HG03039 (cell line): ENCODE measurements at regions not wholly inside any gene's neighbourhood (a gene's known extent, or its start where the extent isn't known, plus 50 kb on each side); places are given as distances from the start of the nearest gene placed in this dataset.

Source experiments
- ATAC-seq: cut with Tn5 transposase; IDR thresholded peaks from one replicate; pipeline ENCODE4 v1.9.1; 2021; ENCODE audit warnings: mild to moderate bottlenecking, moderate library complexity; ENCODE audit not compliant: unreplicated experiment

DNA sequence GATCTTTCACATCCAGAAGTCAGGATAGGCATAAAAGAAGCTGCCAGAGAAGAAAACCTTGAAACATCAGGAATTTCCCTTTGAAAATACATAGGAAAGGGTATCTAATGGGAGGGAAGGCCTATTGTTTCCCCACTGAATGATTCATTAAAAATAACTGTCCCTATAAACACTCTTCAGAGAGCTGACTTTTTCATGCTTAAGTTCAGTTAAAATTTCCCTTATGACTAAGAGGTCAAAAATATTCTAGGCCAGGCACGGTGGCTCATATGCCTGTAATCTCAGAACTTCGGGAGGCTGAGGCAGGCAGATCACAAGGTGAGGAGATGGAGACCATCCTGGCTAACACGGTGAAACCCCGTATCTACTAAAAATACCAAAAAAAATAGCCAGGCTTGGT lies 499.5 kb downstream of the ENC1 start:
- ATAC-seq: no peak

DNA sequence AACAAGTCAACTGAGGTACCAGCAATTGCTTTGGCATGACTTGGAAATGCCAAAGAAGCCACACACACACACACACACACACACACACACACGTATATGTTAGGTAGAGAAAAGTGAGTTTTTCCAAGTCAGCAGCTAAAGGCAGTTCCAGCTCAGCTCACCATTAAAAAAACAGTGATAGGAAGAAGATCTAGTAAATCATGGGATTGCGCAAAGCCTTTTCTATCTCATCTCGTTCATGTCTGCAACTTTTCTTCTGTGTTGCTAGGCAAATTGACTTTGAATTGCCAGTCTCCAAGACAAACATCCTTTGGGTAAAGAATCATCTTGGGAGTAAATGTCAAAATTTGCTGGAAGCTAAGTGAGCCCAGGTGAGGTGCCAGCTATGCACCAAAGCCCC lies 500.1 kb downstream of the ENC1 start:
- ATAC-seq: no peak

DNA sequence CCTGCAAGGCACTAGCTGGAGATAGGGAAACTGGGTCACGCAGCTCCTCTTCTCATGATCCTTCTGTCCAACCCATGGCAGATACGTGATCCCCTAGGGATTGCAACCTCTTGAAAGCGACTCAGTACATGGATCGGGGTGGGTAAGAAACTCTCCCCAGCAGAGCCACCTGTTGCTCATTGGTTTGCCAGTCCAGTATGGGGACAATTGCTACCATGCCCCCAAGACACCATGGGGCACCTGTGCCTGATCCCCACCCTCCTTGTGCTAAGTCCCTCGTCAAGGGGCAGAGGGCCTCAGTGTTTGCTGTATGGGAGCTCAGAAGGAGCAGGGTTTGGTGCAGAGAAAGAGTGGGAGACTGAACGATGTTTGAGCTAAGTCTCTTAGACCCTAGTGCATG lies 500.9 kb downstream of the ENC1 start:
- no peak for ATAC-seq

GRCh38 chr5:74138721-74139120 lies 501.8 kb downstream of the ENC1 start:
- ATAC-seq: no peak

DNA sequence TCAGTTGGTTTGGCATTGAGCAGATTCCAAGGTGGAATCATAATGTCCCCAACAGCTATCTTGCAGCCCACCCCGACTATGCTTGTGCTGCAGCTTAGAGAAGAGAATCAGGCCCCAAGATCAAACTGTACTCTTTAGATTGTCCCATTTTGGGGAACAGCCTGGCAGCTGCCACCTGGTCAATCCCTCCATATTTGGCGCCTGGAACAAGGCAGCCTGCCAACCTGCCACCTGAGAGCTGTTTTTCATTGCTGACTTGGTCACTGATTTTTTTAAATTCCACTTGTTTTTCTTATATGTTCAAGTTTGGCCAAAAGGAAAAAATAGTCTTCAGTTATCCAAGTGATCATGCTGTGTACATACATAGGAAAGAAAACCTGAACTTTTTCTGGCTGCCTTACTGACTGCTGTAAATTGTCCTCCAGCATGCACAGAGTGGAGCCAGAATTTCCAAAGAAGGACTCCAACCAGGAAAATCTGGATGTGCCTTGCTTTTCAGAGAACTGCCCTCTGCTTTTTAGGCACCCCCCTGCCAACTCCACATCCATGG lies 504.2 kb downstream of the ENC1 start:
- ATAC-seq: no peak

DNA sequence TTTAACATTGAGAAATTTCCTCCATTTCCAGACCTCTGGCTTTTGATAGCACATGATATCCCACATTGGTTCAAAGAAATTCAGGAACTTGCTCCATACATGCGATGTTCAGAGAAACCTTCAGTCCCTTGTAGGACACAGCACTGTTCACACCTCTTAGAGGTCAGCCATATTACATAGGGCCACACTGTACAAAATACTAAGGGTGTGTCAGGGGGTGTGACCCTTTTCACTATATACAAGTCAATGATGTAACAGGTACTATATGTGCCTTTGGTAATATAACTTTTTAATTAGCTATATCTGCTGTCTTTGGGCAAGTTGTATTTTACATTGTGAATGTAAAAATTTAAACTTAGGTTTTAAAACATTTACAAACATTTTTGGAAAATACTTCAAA lies 505.5 kb downstream of the ENC1 start:
- no peak for ATAC-seq

DNA sequence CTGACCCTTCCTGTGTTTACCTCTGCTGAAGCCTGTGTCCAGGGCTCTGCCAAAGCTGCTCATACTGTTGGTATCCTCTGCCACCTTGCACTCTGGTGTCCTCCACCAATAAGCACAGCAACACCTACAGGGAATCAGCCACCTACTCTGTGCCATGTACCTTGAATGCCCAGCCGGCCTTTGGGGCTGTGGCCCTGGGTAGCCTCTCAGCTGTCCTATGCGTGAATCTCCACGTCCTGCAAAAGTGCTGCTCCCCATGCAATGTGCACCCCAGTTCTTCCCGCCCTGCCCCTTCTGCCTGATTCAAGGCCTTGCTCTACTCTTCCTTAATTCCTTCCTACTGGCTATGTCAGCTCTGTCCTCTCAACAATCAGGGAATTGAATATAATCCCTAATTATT lies 506.5 kb downstream of the ARHGEF28 start:
- no peak for ATAC-seq

GRCh38 chr5:74131250-74131649 lies 505.3 kb downstream of the ARHGEF28 start:
- no peak for ATAC-seq

DNA sequence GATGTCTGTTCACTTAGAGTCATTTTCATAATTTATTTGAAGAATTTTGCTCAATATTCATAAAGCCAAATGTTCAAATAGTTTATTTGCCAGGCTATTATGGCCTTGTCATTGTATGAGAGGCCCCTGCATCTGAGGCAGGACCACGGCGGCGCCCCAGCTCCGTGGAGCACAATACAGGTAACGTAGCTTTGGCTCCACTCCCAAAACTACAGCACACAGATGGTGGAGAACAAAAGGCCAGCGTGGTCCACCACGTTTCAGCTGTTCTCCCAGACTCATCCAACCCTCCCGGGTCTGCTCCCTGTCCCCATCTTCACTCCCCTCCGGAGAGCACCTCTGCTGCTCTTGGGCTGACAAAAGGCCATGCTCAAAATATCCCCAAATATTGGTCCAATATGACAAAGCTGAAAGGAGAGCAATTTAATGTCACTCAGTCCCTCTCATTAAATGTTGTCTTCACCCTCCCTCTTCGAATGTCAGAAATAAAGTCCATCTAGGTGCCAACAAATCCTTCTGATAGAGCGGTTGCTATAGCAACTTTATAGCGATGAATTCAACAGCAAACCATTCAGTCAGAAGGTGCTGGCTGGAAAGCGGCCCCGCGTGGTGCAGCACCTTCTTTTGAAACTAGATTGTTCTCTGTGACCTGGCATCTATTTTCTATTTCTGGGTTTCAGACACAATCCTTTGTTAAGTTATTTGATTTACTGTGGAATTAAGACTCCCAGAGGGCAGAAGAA lies 504.3 kb downstream of the ARHGEF28 start:
- ATAC-seq: no peak

DNA sequence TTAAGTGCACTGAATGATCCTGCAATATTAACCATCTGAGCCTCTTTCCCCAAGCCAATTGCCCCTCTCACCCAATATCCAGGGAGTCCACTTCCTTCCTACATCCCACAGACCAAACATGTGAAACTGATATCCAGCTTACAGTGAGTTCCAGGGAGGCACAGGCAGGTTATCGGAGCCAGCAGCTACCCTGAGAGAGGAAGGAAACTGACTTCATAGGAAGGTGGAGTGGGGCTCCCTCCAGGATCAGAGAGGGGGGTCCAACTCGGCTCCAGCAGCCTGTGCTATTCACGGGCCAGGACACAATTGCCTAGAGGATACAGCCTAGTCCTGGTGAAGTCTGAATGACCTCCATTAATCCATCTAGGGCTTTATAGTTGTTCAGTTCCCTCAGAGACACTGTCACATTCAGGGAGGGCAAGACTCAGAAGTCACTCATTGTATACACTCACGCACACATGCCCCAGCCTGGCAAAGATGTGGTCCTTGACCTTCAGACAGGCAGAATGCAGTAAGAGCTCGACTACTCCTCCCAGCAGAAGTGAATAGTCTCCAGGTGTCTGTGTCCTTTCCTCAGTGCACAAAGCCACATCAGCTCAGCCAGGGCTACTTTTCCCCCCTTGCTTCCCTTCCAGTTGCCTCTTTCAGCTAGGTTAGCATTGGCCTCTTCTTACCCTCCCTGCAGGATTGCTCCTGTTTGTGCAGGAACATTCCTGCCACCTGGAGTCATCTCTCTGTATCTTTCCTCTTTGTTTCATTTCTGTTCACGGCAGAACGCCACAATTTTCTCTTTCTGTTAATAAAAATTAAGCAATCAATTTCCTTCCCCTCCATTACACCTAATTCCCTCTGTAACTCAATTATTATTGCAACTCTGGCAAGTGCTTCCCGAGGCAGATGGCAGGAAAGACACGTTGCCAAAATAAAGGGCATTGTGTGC lies 501.7 kb downstream of the ARHGEF28 start:
- ATAC-seq: no peak

- ATAC-seq: no peak
These were observed 500.3 kb downstream of the ARHGEF28 start for GRCh38 chr5:74126294-74126693.

DNA sequence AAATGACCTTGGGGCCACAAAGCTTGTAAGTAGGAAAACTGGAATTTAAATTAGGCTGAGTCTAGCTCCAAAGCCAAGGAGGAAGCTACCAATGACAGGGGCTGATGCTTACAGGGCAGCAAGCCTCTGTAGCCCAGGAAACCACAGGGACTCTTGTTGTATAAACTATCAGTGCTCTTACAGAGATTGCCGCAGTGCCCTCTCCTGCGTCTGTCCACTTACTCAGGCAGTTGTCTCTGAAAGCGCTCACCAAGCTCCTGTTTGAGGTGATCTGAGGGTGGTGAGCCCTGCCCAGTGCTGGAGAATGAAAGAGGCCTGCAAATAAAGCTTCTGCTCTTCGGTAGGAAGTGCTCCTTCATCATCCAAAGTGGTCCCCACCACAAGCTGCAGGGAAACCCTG lies 498.8 kb downstream of the ARHGEF28 start:
- ATAC-seq: no peak

DNA sequence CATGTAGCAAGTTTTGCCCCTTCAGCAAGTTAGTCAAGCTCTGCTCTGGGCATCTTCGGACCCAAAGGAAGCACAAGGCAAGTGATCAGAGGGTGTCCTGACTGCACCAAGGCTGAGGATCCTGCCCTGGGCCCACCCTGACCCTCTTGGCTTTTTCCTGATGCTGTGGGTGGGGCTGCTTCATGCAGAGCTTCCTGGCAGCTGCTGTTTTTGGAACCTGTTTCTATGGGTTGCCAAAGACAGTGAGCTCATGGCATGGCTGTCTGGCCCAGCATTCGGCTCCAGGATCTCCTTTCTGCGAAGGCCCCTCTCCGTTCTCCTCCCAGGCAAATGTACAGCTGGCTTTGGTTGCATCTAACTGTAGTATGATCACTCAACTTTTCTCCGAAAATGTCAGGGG lies 497.9 kb downstream of the ARHGEF28 start:
- no peak for ATAC-seq

DNA sequence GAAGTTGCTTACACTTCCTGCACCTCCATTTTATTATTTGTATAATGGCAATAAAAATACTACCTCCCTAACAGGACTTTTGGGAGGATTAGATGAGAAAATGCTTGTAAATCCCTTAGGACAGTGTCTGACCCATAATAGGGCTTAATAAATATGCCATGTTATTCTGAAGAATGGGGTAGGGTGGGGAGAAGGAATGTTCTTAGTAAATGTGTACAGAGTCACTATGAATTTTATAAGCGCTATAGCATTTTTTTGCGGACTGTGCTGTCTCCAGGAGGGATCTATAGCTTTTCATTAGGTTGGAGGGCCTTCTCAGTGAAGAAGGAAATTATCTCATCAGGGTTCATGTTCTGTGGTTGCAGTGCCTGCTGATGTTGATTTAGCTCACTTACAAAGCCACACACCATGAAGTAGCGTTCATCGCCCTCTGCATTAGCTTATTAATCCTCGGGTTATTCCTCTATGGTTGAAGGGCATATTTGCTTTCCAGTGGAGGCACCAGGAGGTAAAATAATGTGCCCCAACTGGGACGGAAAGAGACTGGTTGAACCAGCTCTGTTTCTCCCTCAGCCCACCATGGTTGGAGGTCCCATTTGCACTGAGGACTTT lies 497.1 kb downstream of the ARHGEF28 start:
- ATAC-seq: no peak

DNA sequence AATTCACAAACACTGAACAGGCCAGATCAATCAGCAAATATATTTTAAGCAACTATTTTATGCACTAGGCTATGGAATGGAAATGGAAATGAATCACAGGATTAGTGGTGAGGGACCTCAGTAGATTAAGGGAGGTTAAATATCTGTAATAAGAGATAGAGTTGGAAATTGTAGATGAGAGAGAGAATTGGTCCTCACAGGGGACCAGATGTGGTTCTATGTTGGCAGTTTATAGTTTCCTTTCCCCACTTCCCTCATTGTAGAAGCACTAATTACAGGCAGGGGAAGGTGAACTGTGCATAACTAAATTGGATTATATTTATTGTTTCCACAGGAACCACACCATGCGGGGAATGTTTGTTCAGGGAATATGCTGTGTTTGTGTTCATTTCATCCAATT lies 496.2 kb downstream of the ARHGEF28 start:
- ATAC-seq: no peak

GRCh38 chr5:74120585-74120984 lies 494.6 kb downstream of the ARHGEF28 start:
- no peak for ATAC-seq

DNA sequence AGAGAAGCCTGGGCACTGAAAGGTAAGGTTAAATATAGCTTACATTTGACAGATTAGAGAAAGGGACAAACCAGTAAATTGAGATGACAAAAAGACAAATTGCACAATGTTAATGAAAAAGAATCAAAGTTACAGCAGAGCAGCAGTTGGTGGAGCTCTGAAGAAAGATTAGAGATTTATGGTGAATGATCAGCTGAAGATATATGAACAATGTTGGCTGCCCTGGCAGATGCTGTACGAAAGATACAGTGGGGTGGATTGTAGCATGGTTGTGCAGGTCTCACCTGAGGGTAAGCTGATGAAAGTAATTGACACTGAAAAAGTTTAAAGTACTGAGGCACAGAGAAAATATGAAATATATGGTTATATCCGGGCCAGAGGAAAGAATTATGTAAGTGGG lies 492.1 kb downstream of the ARHGEF28 start:
- no peak for ATAC-seq

GRCh38 chr5:74116984-74117383 lies 491.0 kb downstream of the ARHGEF28 start:
- no peak for ATAC-seq

- ATAC-seq: no peak
These were observed 490.3 kb downstream of the ARHGEF28 start for GRCh38 chr5:74116266-74116665.

- no peak for ATAC-seq
These were observed 487.9 kb downstream of the ARHGEF28 start for GRCh38 chr5:74113927-74114326.

GRCh38 chr5:74113196-74113540 lies 487.2 kb downstream of the ARHGEF28 start:
- no peak for ATAC-seq
